SW480 (cell line): ENCODE measurements at regions not wholly inside any gene's neighbourhood (a gene's known extent, or its start where the extent isn't known, plus 50 kb on each side); places are given as distances from the start of the nearest gene placed in this dataset.
A peak's percentile ranks its signal among the peaks of the same experiment; 100 is the strongest.

Experiments used
- DNase-seq: peaks from one replicate; pipeline ENCODE4 v3.0.0-alpha.2; 2016; ENCODE audit warnings: low spot score

DNA sequence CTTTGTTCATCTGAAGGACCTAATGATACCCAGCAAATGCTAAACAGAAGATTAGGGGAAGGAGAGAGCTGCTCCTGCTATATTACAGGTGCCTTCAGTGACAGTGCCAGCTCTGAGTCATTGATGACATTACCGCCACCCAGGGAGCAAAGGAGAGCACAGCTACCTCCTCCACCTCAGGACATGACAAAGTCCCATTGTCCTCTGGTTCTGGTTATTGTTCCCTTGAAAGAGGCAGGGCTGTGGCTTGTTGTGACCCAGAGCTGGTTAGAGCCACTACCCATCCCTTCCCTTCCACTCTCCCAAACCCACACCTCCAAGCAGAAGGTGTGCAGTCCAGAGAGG, 363.5 kb upstream of the DUSP10 start:
- peak; percentile 87 for DNase-seq

DNA sequence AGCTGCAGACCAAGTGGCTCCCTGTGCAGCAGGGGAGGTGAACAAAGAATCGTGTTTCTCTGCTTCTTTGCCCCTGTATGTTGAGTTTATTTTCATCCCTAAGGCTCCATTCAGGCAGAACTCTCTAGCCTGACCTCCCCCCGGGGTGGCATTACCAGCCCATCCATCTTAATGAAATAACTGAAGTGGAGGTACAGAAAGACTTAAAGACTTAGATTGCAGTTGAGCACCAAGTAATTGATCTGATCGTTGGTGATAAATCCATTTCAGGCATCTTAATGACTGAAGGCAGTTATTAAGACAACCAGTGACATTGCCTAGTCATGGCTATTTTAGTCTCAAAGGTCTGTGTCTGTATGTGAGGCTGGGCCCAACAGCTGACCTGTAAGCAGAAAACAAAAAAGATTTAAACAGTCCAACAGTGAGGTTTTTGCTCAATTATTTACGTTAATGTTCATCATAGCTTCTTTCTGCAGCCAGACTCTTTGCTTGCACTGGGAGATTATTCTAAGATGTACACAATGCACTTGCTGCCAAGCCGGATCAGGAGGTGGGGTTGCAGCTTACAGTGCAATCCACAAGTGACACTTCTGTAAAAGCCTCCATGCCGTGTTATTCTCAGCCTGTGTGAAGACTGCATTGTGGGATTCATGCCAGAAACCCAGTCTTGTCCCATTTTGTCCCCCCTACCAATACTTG, 363.0 kb upstream of the DUSP10 start:
- no peak for DNase-seq

DNA sequence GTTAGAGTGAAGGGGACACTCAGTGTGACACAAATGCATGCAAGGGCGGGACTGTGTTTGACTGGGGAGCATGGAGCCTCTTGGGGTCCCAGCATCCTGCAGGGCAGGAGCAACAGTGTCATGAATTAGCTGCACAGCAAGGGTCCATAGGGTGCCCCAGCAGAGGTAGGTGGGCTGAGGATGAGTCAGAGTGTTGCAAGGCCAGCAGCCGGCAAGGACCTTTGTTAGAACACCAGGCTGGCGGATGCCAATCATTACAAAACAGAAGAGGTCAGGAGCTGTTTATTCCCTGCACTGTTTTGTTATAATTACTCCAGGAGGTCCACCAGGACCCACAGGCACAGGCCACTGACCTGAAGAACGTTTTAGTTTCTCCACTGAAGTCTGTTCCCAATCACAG, 362.2 kb upstream of the DUSP10 start:
- no peak for DNase-seq

DNA sequence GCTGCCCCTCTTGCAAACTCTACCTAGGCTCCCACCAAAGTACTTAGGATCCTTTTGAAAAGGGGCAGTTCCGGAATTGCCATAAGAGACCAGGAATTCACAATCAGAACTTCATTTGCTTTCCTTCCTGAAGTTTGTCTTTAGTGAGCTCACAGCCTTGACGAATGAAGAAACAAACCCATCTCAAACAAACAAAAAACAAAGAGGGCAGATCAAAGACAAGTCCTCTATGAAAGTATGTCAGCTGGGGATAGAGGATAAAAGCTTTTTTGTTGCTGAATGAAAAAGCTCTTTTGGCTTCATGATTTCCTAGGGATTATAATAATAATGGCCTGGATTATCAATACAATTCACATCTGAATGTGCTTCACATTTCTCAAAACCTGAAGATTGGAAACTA, 357.9 kb upstream of the DUSP10 start:
- no peak for DNase-seq

DNA sequence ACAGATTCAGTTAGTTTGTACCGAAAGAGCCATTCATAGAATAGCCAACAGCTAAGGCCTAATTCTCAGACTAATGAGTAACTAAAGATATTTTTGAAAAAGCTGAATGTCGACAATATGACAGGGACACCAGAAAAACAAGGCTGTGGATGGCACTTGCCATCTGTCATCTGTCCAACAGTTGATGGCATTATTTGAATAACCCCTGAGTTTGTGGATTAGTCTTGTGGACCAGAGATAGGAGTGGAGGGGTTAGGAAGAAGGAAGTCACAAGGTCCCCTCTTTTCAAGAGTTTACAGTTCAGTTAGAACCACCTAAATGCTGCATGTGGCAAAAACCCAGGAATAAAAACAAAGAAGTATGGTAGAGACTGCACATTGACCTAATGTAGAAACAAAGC, 356.5 kb upstream of the DUSP10 start:
- no peak for DNase-seq

DNA sequence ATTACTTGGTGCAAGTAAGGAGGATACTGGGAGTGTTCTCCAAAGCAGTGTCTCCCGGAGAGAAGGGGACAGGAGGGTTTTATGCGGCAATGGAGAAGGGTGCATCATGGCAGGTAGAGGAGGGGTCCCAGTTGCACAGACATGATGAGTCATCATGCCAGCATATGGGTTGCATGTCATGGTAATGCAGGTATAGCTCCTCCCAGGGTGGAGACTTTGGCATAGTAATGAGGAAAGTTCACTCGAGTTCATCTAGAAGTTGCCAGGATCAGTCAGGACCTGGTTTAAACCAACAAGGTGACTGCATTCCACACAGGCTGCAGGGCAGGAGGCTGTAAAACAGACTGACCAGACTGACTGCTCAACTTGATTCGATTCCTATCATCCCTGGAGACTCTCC, 355.7 kb upstream of the DUSP10 start:
- peak; percentile 51 for DNase-seq

DNA sequence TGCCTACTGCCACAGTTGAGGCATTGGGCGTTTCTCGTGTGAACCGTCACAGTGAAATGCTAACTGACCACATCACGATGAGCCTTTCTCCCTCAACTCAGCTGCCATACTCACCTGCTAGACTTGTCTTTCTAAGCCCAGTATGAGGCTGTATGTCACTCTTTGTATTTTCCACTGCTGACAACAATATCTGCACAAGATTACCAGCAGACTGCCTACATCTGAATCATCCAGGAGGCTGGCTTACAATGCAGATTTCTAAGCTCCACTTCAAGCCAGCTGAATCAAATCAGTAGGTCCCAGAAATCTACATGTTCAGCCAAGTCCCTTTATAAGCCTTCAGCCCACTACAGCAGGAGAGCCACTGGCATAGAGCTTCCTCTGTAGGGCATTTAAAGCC, 355.0 kb upstream of the DUSP10 start:
- no peak for DNase-seq

DNA sequence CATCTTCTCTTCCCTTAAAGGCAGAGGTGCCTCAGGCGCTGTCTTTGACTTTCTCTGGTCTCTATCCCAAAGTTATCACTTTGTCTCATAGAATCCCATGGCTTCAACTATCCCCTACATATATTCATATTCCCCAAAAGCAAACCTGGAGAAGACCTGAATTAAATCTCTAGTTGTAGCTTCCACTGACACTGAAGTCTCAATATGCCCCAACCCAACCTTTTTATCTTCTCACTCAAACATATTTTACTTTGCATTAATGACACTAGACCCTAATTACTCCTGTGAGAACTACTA, 354.5 kb upstream of the DUSP10 start:
- no peak for DNase-seq

DNA sequence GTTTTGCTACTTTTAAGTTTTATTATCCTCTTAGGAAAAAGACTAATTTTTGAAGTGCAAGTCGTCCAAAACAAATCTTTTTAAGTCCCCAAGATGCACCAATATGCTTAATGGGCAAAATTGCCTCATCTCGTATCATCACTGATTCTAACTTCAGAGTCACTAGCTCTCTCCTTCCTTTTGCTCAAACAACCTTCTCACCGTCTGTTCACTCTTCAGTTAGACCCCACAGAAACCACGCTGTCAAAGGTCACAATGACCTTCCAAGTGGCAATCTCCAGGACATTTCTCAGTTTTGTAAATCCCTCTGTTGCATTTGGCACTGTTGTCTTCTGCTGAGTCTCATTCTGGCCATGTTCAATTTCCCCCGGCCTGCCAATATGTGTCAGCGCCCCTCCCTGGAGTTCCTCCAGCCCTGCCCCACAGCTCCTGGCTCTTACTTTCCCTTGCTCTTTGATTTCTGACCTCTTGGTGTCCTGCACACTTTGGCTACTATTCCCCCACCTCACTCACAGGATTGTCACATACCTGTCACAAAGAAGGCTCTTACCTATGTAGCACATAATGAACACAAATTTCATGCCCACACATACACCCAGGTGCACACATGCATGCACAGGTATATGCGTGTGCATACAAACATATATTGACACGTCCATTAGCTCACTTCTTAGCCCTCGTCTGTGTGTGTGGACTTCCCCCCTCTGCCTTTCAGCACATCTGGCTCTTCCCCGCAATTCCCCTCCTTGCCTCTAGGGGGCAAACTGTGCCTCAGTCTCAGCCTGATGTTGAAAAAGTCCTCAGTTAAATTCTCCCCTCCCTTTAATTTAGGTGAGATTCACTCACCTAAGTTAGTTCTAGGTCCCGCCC, 354.0 kb upstream of the DUSP10 start:
- peak; percentile 23 for DNase-seq

DNA sequence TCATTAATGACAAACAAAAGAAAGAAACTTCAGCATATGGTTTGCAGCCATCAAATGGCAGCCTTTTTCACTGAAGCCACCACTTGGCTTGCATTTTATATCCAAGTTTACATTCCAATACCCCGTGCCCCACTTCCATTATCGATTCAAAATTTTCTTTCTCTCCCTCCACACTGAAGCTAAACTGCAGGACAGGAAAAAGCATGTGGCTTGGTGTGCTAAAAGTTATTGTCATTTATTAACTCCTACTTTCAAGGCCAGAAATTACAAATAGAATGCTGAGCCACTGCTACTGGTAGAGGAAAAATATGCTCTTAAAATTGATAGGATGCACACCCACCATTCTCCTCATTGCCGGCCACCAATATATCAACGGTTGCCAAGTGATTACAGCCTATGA, 351.6 kb upstream of the DUSP10 start:
- no peak for DNase-seq

DNA sequence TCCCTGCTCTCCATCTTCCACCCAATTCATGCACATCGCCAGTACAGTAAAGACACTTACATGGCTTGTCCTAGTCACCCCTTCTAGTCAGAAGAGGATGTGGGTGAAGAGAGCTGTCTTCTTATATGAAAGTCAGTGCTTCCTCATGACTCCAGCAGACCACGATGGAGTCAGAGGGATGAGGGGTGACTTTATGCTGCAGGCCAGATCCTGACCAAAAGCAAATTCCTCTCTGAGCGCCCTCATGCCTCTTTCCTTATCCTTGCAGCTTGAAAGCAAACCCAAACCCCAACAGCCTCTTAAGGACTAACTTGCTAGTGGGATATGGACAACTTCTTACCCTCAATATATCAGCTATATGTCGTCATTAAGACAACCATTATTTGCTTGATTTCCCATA, 348.2 kb upstream of the DUSP10 start:
- DNase-seq, result no peak

DNA sequence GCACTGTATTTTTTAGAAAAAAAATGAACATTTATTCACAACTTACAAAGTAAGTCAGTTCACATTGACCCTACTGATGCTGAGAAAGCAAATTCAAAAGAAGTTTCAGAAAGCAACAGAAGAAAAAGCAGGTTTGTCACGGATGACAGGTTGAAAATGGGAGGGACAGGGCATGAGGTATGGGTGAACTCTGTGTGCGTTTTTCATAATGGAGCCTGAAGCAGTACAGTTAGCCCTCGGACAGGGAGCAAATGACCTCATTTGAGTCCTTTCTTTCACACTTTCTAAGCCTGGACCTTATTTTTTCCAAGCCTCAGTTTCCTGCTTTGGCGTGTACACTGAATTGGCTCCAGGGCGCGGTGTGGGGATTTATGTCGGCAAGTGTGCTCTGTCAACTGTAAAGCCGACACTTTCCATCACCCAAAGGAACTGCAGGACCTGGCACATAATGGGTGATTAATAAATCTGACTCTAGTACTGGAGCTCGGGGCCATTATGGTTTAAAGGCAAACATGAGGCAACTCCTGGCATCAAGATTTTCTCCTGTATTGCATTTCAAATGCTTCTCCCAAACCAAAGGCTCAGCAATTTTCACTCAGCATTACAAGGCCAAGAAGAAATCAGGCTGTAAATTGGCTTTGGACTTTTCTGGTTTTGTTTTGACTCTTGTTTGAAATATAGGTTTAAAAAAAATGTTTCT, 345.5 kb upstream of the DUSP10 start:
- DNase-seq, result no peak

DNA sequence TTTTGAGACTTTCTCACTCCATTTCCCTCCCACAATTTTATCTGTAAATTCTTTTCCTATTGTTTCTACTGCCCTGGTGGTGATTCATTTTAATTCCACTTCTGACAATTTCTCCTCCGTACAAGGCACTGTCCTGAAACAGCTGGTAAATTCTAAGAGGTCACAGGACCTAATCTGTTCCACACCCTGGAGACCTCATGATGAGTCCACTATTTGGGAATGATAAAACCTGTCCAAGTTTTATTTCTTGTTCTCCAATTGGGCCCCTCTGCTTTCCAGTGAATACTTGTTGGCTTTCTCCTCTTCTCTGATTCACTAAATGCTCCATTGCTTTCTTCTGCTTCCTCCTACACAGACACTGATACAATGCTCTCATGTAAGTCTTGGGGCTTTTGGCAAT, 343.1 kb upstream of the DUSP10 start:
- DNase-seq, result no peak

DNA sequence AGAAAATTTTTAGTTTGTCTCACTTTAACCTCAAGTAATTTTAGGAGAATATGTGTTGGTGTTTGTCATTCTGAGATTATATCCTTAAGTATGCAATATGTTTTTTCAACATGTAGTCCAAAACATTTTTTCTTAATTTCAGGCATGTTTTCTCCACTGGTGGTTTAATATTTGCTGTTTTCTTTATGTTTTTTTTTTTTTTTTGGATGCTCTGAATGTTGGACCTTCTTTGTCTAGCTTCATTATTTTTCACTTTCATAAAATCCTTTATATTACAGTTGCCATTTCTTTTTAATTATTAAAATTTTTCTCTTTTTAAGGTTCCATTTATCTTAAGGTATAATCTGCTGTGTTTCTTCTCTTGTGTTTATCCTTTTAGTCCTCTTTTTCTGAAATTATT, 342.2 kb upstream of the DUSP10 start:
- DNase-seq, result no peak

DNA sequence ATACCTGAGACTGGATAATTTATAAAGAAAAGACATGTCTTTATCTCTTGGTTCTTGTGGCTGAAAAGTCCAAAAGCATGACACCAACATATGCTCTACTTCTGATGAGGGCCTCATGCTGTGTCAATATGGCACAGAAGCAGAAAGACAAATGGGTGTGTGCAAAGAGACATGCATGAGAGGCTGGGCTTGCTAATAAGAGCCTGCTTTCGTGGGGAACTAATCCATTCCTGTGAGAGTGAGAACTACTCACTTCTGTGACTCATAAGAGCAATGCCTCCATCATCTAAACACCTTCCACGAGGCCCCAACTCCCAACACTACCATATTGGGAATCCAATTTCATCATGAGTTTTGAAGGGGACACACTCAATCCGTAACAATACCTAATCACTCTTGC, 340.0 kb upstream of the DUSP10 start:
- no peak for DNase-seq

DNA sequence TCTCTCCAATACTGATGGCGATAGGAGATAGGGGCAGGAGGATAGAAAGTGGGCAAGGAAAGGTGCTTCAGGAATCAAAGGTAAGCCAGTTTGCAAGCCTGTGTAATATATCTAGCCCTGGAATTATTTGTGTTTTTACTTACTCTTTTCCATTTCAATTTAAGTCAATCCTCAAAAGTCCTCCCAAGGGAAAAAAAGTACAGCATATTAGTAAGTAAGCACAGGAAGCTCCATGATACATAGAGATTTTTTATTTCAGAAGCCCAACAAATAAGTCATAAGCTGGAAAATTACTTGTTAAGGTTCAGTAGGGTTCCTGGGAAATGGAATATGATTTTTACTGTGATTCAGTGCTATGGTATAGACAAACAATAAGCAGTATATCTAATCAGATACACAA, 337.7 kb upstream of the DUSP10 start:
- DNase-seq, result no peak

DNA sequence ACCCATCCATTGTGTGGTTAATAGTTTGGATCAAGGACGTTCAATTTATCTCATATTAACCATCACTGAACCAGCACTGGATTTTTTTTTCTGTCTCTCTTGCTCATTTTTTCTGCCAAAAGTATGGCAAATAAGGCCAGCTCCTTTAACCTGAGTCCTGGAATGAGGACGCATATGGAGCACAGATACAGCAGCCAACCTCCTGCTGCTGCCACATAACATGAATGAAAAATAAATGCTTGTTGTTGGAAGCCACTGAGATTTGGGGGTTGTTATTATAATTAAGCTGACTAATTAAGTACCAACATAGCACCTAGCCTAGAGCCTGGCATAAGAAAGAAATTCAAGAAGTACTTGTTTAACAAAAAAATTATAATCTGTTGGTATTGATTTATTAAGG, 335.3 kb upstream of the DUSP10 start:
- DNase-seq, result no peak

DNA sequence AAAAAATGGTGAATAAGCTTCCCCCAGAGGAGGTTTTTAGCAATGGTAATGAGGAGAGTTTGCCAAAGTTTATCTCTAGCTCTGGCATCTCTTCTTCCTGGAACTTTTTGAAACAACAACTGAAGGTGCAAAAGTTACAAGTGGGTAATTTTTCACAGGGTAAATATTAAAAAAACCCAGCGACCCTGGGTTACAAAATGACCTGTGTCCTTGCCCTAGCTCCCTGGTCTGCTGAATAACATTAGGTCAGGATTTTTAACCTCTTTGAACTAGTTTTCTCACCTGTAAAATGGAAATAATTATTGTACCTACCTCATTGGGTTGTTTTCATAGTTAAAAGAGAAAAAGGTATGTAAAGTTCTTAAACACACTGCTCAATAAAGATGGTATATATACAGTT, 332.4 kb upstream of the DUSP10 start:
- DNase-seq, result no peak

DNA sequence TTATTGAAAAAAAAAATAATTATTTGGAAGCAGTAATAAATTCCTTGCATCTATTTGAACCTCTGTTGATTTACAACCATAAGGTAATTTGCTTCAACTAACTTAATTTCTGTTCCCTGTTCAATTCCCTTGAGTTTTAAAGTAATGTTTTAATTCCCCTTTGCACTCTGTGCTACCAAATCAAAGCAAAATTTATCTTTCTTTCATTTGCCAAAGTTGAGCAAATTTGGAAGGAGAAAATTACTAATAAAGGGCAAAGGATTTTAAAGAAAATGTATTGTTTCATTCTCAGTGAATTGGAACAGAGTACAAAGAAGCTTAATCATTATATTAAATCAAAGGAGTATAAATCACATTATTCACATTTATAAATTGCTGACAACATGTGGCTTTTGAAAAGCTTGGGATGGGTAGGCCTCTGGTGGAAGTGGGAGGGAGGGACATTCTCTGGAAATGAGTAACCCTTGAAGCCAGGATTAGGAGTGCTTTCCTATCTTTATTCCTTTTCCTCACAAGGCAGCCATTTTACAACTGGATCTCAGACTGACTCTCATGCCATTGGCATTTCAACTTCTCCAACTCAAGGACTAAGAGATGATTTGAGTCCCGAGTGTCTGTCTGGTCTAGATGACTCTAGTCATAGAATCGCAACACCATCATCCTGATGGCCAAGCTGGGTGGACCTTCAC, 331.6 kb upstream of the DUSP10 start:
- DNase-seq, result no peak

DNA sequence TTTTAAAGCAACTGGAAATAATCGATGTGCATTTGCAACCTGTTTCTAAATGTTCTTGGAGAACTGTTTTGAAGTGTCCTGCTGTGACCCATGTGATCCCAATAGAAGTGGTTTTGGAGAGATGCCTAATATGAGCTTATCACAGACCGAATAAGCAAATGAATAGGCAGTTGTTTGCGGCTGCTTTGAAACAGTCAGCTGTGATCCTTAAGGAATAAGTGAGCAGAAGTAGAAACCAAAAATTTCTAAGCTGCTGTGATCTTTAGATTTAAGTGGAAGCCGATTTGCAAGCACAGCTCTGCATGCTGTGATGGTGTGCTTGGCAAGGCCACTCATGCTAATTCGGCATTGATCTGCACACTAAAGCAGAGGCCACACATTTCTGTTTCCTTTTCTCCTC, 329.5 kb upstream of the DUSP10 start:
- no peak for DNase-seq

DNA sequence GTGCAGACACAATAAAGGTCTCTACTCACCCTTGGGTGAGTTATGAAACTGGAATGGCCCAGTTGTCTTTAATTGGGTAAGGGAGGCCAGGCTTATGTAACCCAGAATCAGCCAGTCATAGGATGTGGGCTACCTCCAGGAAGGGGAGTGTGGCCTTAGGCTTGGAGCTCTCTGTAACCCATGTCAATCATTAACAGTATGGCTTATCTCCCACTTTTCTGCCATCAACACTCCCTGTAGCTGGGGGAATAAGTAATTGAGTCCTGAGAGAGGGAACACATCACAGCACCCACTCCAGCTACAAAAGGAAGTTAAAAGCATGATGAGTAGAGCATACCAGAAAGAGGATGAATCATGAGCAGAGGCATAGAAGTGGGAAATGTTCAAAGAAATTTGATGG, 327.0 kb upstream of the DUSP10 start:
- peak; percentile 68 for DNase-seq

DNA sequence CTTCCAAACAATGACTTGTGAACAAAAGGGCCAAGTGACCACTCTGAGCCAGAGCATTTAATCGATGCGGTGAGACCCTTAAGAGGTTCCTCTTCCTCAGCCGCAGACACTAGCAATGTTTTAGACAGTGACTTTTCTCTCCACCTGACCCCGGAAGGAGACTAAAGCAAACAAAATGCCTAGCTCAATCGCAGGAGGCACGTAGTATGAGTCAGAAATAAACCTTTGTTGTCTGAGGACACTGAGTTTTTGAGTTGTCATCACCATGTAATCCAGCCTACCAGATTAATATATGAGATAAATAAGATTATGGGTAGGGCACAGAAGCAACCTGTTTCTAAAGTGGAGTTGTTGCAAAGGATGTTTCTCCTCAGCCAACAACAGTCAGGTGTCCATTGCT, 326.2 kb upstream of the DUSP10 start:
- no peak for DNase-seq

DNA sequence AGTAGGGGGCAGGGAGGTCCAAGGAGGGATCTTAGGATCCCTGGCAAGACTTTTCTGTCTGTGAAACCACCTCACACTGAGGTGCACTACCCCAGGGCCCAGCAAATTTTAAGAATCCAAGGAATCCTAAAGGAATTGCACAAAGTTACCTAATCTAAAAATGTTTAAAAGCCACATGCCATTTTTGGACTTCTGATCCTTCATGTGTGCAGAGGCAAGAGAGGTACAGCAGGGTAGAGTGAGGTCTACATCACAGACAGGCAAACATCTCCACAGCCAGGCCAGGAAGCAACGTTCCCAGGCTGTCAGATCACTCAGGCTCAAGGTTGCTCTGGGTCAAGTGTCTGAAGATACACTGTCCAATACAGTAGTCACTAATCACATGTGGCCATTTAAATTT, 324.6 kb upstream of the DUSP10 start:
- no peak for DNase-seq
